HG03442 (cell line): ENCODE measurements at regions not wholly inside any gene's neighbourhood (a gene's known extent, or its start where the extent isn't known, plus 50 kb on each side); places are given as distances from the start of the nearest gene placed in this dataset.
A peak's percentile ranks its signal among the peaks of the same experiment; 100 is the strongest.

Experiments
- ATAC-seq: cut with Tn5 transposase; IDR thresholded peaks from one replicate; pipeline ENCODE4 v1.9.1; 2021; ENCODE audit warnings: mild to moderate bottlenecking, moderate library complexity; ENCODE audit not compliant: unreplicated experiment

GRCh38 chr12:88310069-88310468 lies 168.0 kb downstream of the TMTC3 start:
- ATAC-seq: no peak

- ATAC-seq: no peak
Measured at GRCh38 chr12:88310666-88311065, 168.6 kb downstream of the TMTC3 start.

GRCh38 chr12:88313554-88313953 lies 171.4 kb downstream of the TMTC3 start:
- no peak for ATAC-seq

- no peak for ATAC-seq
Measured at GRCh38 chr12:88314706-88315105, 172.6 kb downstream of the TMTC3 start.

GRCh38 chr12:88318726-88319125 lies 176.6 kb downstream of the TMTC3 start:
- ATAC-seq: no peak

- ATAC-seq: no peak
Measured at GRCh38 chr12:88325076-88325815, 183.1 kb downstream of the TMTC3 start.

- ATAC-seq: no peak
Measured at GRCh38 chr12:88325816-88326189, 183.7 kb downstream of the TMTC3 start.

- no peak for ATAC-seq
Measured at GRCh38 chr12:88327276-88327675, 185.2 kb downstream of the TMTC3 start.

- ATAC-seq: no peak
Measured at GRCh38 chr12:88328090-88328489, 186.0 kb downstream of the TMTC3 start.

GRCh38 chr12:88329833-88330232 lies 187.7 kb downstream of the TMTC3 start:
- no peak for ATAC-seq

GRCh38 chr12:88334271-88334670 lies 192.2 kb downstream of the TMTC3 start:
- no peak for ATAC-seq

GRCh38 chr12:88336076-88336739 lies 194.1 kb downstream of the TMTC3 start:
- ATAC-seq: no peak

- ATAC-seq: no peak
Measured at GRCh38 chr12:88338486-88338885, 196.4 kb downstream of the TMTC3 start.

GRCh38 chr12:88339254-88339949 lies 197.3 kb downstream of the TMTC3 start:
- ATAC-seq: peak; percentile 62

- ATAC-seq: no peak
Measured at GRCh38 chr12:88339966-88340365, 197.9 kb downstream of the TMTC3 start.

- ATAC-seq: no peak
Measured at GRCh38 chr12:88342251-88342806, 200.2 kb downstream of the TMTC3 start.

- no peak for ATAC-seq
Measured at GRCh38 chr12:88351146-88351545, 209.0 kb downstream of the TMTC3 start.

- ATAC-seq: no peak
Measured at GRCh38 chr12:88354691-88355090, 212.6 kb downstream of the TMTC3 start.

GRCh38 chr12:88360343-88360742 lies 218.2 kb downstream of the TMTC3 start:
- no peak for ATAC-seq

GRCh38 chr12:88361493-88361892 lies 218.8 kb downstream of the KITLG start:
- no peak for ATAC-seq

- no peak for ATAC-seq
Measured at GRCh38 chr12:88362439-88362838, 217.8 kb downstream of the KITLG start.

GRCh38 chr12:88365403-88365802 lies 214.9 kb downstream of the KITLG start:
- ATAC-seq: no peak
